NCI-H2196 (cell line): ENCODE measurements at regions not wholly inside any gene's neighbourhood (a gene's known extent, or its start where the extent isn't known, plus 50 kb on each side); places are given as distances from the start of the nearest gene placed in this dataset.
"Not testable (repeated sequence)": the region's sequence is repeated elsewhere in the genome, so short reads cannot be mapped to it uniquely, and the experiment has no call there.

Source experiments
- DNase-seq: peaks from one replicate; lab custom pipeline; 2025; ENCODE audit not compliant: unreplicated experiment; lab: John Stamatoyannopoulos, UW

DNA sequence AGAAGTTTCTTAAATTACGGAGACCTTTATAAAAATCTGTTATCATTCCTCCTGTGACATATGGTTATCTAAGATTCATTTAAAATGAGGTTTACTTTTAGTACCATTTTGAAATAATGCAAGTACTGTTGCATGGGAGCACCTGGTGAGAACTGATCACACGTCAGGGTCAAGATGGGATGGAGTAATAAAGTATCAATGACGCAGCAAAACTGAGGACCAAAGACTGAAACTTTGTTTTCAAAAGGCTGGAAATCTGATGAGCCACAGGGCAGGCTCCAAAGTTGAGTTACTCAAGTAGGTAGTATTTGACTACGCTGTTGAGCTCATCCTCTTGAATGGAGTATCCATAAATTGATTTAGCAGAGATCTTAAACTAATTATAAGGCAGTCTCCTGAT lies 411.9 kb upstream of the ZNF804A start:
- no peak for DNase-seq

DNA sequence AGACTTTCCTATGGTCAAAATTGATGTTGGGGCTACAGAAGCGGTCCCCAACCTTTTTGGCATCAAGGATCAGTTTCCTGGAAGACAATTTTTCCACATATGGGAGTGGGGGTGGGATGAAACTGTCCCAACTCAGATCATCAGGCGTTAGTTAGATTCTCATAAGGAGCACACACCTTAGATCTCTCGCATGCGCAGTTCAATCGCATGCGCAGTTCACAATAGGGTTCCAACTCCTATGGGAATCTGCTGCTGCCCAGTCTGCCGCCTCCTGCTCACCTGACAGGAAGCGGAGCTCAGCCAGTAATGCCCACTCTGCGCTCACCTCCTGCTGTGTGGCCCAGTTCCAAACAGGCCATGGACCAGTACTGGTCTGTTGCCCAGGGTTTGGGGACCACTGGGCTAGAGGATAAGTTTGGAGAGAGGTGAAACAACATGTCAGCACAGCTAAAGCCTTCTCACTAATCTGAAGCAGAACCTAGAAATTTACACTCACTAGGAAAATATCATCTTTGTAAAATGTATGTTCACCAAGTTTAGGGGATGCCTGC lies 410.8 kb upstream of the ZNF804A start:
- DNase-seq = no peak

DNA sequence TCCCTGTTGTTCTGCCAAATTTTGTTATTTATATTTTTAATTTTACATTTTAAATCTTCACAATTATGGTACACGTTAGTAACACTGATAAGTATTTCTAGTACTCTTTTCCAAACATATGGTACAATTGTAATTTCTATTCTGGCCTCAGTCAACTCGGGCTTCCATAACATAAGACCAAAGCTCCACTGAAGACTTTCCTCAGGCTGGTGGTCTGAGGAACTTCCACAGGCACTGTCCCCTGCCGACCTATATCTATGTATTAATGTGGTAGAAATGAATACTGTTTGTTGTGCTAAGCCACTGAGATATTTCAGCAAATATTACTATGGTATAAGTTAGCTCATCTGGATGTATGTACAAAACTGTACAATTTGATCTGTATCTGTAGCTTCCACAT lies 407.6 kb upstream of the ZNF804A start:
- DNase-seq = no peak

DNA sequence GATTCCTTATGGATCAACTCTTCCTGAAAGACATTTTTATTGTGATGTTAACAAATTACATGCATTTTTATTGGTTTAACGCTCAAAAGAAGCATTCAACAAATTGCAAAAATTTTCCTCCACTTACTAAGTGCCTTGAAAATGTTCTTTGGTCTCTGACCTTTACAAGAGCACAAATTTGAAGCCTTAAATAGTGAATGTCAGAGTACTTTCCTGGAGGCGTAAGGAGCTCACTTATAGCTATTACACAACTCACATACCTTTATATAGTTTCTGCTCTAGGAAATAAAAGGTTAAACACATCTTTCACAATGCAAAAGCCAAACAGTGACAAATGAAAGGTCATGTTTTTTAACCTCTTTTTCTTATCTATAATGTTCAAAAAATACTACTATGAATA lies 405.7 kb upstream of the ZNF804A start:
- DNase-seq = no peak

DNA sequence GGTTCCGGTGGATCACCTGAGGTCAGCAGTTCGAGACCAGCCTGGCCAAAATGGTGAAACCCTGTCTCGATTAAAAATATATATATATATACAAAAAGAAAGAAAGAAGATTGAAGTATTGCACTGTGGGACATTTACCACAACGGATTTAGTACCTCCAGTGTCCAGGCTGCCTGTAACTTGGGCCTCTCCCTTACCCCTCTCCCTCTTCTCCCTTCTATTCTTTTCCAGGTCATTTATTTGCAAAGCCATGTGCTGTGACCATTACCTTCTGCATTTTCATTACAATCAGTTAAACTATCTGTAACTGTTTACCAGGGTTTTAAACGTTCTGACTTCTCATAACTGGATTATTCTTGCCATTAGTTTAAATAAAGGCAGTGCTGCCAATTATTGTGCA lies 400.9 kb upstream of the ZNF804A start:
- DNase-seq = no peak

DNA sequence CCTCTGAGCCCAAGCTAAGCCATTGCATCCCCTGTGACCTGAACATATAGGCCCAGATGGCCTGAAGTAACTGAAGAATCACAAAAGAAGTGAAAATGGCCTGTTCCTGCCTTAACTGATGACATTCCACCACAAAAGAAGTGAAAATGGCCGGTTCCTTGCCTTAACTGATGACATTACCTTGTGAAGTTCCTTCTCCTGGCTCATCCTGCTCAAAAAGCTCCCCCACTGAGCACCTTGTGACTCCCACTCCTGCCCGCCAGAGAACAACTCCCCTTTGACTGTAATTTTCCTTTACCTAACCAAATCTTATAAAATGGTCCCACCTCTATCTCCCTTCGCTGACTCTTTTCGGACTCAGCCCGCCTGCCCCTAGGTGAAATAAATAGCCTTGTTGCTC lies 399.5 kb upstream of the ZNF804A start:
- DNase-seq = not testable (repeated sequence)

DNA sequence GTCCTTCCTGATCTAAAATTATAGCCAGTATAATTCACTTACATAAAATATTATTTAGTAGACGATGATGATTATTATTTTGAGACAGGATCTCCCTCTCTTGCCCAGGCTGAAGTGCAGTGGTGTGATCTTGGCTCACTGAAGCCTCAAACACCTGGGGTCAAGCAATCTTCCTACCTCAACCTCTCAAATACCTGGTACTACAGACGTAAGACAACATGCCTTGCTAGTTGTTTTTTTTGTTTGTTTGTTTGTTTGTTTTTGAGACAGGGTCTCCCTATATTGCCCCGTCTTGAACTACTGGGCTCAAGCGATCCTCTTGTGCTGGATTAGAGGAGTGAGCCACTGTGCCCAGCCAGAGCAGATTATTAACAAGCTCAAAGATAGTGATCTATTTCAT lies 399.1 kb upstream of the ZNF804A start:
- no peak for DNase-seq

DNA sequence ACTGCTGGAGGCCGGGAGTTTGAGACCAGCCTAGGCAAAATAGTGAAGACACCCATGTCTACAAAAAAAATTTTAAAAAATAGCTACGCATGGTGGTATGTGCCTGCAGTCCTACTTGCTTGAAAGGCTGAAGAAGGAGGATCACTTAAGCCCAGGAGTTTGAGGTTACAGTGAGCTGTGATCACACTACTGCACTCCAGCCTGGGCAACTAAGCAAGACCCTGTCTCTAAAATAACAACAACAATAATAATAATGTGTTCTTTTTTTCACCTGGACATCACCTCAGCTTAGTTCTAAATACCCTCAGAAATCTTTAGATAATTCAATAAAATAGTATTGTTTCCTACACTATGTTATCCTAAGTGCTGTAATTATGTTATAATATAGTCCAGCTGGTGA lies 397.1 kb upstream of the ZNF804A start:
- no peak for DNase-seq

DNA sequence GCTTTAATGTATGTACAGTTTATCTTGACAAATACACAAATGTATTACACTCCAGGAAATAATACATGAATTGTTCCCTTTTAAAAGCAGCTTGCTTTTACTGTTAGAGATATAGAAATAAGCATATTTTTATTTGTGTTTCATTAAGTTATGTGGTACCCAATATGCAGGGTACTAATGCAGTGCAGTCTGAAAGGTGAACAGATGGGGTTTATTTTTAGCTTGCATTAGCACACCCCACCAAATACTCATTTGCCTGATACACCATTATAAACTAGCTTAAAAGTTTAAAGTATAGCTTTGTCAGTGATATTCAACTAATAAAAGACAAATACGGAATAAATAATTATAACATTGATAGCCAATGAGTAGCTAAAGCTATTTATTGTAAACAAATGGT lies 394.7 kb upstream of the ZNF804A start:
- DNase-seq = no peak

DNA sequence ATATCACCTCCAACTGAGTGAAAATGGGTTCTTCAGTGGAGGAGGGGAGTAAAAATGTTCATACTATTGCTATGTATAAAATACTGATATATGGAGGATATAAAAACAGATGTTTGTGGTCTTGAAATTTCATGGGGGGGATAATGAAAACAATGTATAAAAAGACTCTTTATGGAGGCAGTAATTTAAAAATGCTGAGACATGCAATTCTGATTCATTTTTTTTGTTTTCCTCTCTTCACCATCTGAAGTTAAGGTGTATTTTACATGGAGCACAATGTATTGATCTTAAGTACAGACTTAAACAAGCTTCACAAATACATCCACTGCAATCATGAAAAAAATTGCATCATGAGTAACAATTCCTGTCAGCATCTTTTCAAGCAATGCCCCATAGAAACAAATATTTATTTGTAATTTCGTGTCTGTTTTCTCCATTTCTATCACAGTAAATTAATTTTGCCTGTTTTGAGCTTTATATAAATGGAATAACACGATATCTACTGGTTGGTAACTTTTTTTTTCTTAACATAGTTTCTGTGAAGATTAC lies 393.2 kb upstream of the ZNF804A start:
- DNase-seq = no peak

DNA sequence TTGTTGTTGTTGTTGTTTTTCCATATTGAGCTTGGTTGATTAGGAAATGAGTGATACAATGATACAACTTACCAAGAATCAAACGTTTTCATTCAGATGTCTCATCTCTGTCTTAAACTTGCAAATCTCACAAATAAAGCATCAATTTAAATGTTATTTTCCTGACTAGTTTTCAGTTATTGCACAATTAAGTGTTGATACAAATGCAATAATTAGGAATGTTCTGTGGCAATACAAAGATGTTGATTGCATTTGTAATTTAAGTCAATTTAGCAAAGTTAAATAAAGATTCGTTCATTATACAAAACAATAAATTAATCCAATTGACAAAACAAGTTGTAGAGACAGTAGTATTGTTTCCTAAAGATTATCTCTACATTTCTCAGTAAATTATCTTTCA lies 392.3 kb upstream of the ZNF804A start:
- DNase-seq = no peak

DNA sequence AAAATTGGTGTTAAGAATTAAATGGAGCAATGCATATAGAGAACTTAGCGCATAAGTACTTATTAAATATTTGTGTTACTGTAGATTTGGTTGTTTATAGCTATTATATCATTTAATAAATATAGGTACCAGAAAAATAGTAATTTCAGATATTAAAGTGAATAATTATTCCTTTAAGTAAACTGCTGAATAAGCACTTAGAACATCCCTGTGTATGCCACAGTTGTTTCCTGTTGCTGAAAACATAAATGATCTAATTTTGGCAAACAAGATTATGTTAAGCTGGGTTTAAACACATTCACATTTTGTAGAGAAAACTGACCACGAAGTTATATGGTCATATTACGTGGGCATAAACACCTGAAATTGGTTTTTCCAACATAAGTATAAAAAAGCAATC lies 388.0 kb upstream of the ZNF804A start:
- no peak for DNase-seq

DNA sequence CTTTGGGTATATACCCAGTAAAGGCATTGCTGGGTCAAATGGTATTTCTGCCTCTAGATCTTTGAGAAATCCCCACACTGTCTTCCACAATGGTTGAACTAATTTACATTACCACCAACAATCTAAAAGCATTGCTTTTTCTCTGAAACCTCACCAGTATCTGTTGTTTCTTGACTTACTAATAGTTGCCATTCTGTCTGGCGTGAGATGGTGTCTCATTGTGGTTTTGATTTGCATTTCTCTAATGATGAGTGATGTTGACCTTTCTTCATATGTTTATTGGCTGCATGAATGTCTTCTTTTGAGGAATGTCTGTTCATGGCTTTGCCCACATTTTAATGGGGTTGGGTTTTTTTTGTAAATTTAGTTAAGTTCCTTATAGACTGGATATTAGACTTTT lies 382.6 kb upstream of the ZNF804A start:
- DNase-seq = no peak

DNA sequence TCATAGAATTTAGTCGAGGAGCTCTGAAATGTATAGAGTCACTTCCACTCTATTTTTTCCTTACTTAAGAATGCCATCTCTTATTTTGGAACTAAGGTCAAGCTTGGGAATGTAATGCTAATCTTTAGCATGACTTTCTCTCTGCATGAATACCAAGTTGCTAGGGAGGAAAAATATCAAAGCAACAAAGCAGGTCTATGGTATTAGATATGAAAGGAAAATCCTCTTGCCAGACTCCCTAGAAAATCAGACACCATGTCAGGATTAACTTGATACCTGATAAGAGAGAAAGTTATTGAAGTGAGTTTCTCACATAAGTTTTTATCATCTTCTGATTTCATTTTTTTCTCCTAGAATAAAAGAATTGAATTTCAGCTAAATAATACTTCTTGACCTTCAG lies 341.7 kb upstream of the ZNF804A start:
- DNase-seq = no peak

DNA sequence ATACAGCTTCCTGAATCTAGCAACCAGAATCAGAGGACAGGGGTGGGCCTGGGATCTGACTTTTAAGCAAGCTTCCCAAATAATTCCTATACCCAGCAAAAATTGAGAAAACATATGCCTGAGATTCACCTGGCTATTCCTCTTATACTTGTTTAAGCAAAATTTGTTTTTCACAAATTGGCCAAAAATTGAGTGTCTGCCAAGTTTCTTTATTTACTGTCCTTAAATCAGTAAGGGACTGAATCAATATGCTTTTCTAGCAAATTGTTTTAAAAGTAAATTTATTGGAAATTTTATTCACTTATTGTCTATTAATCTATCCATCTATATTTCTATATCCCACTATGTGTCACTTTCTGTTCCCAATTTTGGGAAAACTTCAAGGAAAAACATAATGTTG lies 337.0 kb upstream of the ZNF804A start:
- DNase-seq = no peak

DNA sequence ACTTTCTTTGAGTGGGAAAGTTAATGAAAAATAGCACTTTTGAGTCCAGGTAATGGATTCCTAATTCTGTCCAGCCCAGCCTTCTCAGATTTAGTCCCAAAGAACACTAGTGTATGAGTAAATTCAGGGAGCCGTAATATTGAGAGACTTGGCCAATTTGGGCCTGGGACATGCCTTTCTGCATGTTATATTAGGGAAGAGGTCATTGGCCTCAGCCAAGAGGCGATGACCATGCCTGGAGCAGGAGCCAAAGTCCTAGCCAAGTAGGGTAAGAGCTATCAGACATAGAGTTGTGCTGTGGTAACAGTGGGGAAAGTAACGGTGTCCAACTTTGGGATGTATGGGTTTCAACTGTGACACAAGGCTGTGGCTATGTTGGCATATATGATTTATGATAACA lies 336.5 kb upstream of the ZNF804A start:
- no peak for DNase-seq

DNA sequence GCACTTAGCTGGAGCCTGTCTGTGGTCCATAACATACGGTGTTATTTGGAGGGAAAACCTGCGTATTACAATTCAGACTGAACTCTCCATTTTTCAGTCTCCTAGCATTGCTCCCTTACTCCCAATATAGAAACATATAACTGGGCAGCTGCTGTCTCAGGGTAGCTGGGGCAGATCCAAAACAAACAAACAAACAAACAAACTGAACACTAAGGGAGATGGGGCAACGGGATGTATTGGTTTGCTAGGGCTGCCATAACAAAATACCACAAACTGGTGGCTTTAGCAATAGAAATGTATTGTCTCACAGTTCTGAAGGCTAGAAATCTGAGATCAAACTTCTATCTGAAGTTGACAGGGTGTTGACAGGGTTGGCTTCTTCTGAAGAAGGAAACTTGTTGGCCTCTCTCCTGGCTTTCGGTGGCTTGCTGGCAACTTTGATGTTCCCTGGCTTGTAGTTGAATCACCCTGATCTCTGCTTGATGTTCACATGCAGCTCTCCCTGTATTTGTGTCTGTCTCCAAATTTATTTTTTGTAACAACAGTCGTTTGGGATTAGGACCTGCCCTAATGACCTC lies 329.3 kb upstream of the ZNF804A start:
- no peak for DNase-seq

DNA sequence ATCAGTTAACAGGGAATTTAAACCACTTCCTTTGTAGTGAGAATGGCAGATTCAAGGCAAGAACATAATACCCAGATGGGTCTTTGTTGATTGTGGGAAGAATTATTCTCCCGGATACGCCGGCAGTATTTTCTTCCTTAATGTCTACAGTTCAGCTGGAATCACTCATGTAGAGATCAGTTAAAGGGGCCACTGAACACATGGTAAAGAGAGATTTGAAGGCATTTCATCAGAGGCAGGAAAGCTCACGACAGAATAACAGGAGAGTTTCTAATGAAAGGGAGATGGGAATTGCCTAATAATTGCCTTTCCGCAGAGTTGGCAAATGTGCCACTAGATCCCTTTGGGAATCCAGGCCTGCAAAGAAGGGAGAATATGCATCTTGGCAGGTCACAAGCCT lies 327.7 kb upstream of the ZNF804A start:
- DNase-seq = no peak

DNA sequence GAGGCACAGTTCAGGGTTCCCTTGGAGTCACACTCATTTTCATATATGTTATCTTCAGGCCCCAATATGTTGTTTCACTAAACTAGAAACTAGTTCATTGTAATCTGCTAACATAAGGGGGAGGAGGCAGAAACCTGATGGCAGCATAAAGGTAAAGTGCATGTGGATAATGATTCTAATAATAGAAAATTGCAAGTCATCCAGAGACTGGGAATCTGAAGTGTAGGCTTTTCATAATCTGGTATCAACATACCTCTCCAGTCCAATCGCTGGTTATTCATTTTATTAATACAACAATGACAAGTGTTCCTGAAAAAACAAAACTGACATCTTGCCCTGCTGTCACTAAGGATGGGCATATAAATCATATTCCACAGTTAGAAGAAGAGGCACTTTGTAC lies 326.3 kb upstream of the ZNF804A start:
- DNase-seq = no peak

DNA sequence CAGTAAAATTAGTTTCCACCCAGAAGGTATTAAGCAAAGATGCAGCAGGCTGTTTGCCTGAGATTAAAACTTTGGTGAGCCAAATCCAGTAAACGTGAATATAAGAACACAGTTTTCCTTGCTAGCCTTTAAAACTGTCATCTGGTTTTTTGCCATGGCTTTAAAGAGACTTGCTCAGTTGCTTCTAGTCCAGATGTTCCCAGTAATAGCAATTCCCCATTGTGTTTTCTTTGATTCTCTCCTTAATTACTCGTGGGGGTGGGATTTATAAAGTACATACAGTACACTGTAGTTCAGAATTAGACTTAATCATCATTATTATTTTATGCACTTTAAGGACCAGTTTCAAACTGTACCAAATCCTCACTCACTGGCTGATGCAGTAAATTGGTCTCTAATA lies 303.5 kb upstream of the ZNF804A start:
- DNase-seq = no peak

DNA sequence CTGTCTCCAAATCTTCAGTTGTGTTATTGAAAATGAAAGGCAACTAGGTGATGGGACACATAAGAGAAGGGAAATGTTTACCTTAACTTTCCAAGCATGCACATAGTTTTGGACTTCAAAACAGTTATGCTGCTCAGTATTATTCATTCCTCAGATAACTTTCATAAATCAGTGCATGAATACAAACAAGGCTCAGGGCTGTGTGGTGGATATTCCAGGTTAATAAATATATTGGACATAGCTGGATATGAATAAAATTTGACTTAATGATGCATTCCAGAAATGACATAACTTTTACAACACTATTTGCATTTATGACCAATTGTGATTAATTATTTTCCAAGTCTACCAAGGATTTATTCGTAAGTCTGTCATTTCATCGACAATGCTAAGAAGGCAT lies 301.2 kb upstream of the ZNF804A start:
- no peak for DNase-seq

DNA sequence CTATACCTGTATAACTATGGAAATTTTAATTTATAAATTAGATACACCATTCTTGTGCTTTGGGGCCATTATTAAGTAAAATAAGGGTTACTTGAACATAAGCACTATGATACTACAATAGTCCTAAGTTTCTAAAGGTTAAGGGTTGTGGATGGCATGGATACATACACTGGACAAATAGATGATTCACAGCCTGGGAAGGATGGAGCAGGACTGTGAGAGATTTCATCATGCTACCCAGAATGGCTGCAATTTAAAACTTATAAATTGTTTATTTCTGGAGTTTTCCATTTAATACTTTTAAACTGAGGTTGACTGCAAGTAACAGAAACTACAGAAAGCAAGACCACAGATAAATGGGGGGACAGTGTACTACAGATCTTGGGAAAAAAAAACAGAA lies 295.8 kb upstream of the ZNF804A start:
- no peak for DNase-seq

DNA sequence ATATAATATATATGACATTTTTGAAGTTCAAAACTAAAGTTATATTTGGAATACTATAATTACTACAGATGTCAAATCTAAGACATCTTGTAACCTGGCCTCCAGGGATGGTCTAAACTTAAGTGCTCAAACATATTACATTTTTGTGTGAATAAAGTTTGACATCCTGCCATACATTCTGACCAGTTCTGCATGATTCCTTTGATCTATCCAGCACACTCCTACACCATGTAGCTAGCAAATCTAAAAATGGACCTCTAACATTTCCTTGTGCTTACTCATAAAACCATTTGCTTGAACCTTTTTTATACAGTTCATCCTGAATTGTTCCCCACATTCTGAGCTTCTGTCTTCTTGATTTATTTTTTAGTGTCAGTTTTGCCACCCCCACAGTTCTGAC lies 294.3 kb upstream of the ZNF804A start:
- DNase-seq = no peak
